SKM-1 treated with dmso at 0.1 percent for 144 hours (cell line): ENCODE measurements at regions not wholly inside any gene's neighbourhood (a gene's known extent, or its start where the extent isn't known, plus 50 kb on each side); places are given as distances from the start of the nearest gene placed in this dataset.
"Not testable (repeated sequence)": the region's sequence is repeated elsewhere in the genome, so short reads cannot be mapped to it uniquely, and the experiment has no call there.

ENCODE experiments used
- DNase-seq: peaks from one replicate; lab custom pipeline; 2025; ENCODE audit not compliant: unreplicated experiment; lab: John Stamatoyannopoulos, UW

DNA sequence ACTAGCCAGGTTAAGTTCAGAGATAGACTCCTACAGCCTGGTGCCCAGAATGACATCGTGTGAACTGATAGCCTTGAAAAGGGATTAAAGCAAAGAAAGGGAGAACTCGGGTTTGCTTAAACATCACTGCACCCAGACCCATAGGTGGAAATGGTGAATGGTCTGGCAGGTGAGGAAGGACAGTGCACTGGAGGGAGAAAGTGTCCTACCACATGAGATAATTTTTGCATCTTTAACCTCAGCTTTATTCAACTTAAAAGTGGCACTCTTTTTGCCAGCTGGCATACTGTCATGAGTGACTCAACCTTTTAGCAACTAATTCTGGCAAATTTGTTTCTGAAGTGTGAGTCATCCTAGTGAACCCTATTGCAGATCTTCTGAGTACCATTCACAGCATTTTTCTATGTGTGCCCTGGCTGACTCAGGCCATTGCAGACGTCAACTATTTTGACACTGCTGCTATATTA is 53.0 kb upstream of the DAPP1 start:
- DNase-seq = no peak

DNA sequence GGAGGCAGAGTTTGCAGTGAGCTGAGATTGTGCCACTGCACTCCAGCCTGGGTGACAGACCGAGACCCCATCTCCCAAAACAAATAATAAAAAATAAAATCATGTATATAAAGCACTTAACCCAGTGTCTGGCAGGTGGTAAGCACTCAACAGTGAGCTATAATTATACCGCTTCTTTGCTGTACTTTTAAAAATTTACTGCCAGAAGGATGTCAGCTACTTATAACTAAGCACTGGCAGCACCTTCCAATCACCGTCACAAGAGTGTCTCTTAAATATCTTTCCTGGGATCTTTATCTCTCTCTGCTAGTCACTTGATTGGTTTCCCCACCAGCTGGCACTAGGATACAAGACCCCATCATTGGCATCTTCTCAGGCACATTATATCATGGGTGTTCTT is 53.9 kb upstream of the DAPP1 start:
- no peak for DNase-seq

DNA sequence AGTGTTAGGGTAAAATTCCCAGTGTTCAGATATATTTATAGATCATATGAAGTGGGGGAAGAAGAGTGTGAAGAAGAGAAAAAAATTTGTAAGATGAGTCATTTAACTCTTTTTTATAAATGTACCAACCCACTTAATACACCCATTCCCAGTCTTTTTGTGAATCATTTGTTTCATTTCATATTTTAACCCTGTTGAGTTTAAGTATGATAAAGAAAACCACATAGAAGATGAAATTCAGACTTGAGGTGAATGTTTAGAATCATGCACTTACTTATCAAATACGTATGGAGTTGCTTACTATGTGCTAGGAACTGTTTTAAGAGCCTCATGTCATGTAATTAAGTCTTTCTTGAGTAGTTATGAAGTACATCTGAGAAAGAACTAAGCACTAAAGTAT is 56.6 kb upstream of the DAPP1 start:
- no peak for DNase-seq

DNA sequence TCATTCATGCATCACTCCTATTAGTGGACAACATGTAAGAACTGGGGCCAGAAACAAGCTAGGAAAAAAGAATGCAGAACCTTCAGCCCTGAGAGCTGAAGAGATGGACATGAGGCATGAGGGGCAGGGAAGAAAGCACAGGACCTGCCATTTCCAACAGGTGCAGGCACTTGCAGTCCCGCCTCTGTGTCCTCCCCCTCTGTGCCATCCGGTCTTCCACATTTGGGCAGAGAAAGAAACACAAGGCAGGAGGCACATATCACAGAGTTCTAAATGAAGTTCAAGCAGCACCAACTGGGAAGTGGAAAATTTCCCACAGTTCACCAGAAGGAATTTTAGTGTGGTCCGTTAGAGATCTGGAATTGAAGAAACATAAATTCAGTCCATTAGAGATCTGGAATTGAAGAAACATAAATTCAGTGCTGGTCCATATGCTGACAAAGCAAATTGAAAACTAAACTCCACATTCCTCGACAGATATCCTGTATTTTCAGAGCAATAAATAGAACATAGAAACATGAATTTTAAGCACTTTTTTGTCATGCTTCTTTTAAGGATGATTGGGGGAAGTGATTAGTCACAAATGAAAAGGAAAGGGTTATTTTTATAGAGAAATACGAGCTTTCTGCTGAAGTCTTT is 57.2 kb upstream of the DAPP1 start:
- DNase-seq = no peak

DNA sequence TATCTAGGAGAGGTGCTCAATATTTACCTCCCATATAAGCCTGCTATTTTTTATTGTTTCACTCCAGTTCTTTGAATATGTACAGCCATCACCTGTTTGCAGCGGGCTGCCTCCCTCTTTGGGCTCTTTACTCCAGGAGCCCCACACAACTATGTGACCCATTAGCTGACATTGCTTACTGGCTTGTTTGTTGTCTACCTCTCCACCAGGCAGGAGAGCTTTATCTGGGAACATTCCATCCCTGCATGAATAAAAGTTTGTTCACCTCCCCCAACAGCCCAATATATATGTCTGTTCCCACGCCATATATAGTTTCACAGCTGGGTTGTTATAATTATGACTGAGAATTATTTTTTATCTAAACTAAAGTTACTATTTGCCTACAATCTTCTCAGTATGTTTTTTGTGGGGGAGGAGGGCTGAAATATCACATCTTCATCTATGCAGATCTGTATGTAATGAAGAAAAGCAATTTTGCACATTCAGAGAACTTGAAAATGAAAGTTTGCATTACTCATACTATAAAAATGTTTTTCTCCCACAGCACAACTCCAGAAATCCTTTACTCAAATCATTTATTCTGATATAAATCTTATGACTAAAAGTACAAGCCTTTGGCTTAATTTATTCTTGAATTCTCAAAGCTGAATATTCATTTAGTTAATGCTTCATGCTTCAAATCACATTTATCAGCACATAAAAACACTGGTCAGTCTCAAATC is 61.2 kb upstream of the DAPP1 start:
- no peak for DNase-seq

DNA sequence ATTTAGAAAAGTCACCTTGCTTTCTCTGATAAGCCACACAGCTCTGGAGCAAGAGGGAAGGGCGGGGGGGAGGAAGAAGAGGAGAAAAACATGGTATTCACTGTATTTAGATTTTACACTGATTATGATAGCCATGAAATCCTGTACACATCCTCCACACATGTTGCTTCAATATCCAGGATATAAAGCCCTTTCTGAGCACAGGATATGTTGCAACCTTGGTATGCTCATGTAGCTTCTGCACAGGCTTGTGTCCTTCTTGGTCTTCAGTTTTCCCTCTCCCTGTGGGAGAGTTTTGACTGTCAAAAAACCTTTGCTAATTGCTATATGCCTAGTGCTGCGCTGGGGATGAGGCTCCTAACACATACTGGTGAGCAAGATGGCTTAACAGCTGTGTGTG is 61.9 kb upstream of the DAPP1 start:
- peak; percentile 11 for DNase-seq

DNA sequence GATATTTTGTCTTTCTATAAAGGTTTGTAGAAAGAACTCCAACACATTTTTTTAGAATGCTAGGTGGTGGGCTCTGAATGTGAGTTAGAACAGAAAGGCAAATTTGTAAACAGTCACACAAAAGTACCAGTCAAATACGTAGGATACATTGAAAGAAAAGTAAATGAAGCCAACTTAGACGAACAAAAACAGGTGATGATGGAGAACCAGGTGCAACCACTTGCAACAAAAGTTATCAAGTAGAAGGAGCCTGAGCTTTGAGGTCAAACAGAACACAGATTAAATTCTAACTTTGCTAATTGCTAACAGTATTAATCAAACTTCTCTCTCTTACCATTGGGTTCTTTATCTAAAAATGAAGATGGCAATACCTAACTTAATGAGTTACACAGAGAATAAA is 62.7 kb upstream of the DAPP1 start:
- no peak for DNase-seq

DNA sequence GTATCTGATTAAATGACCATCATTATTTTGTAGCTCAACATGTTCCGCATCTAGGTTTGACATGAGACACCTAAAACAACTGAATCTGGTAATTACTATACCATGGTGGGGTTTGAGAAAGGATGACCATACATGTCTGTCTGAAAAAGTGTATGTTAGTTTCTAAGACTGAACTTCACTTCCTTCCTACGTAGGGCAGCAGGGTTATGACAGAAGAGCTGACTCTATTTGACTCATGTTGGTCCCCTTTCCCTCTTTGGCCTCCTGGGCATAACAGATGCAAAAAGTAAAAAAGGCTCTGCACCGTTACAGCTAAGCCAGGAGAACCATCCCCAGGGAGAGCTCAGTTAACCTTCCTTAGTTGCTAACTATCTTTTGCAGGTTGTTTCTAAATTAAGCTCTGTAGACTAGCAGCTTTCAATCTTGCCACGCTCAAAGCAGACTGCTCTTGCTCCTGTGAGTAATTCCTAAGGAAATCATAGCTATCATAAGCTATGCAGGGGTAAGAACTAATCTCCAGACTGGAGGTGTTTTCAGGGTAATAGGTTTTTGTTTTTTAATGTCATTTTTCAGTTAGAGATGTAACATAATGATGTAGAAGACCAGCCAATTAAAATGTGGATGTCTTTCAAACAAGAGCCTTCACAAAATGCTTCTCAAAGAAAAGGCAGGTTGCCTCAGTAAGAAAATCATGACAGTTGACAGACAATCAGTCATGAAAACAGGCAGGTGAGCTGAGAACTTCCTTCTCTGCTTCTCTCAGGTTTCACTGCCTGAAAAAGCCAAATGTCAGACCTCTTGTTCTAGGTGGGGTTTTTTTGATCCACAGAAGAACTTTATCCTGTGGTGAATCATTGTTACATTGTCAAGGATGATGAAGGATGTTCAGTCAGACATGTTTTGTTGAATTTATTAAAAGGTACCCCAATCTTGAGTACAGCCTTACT is 66.9 kb upstream of the DAPP1 start:
- no peak for DNase-seq

DNA sequence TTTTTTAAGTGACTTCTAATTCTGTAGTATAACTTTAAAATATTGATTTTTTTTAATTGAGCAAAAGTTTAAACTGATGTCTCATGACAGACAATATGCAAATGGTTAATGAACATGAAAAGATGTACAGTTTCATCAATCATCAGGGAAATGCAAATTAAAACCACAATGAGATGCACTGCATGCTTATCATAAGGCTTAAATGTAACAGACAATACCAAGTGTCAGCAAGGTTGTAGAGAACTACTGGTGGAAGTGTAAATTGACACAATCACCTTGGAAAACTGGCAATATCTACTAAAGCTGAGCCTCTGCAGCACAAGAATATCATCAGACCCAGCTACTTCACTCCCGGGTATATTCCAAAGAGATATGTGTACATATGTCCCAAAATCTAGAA is 70.2 kb upstream of the DAPP1 start:
- no peak for DNase-seq

DNA sequence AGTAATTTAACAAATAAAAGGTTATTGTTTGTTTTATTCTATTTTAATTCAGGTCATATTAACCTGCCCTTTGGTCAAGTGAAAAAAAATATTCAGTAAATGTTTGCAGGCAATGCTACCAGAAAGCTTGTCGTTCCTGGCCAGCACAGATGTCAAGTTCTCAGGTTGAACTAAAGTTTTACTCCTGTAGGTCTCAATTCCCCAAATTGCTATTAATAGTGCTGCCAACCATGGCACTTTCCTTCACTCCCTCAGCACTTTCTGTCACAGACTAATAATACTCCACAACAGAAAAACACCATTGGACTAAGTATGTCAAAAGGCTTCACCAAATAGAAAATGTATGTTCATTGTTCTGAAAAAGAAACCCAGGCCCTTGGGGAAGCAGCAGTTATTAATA is 79.2 kb upstream of the C4orf54 start:
- DNase-seq = no peak

DNA sequence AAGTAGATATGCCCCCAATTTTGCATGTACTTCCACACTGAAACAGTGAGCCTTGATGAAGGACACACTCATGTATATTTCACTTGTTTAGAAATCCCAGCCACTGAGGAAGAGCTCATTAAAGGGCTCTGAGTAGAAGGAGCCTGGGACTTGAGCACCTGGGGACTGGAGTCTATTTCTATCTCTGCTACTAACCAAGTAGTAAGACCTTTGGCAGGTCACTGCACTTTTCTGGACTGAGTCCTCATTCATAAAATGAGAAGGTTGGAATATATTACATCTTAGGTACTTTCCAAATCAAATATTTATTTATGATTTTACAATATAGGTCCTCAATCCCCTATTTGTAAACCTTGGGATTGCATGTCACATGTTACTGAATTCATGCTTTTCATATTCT is 78.2 kb upstream of the C4orf54 start:
- DNase-seq = no peak

DNA sequence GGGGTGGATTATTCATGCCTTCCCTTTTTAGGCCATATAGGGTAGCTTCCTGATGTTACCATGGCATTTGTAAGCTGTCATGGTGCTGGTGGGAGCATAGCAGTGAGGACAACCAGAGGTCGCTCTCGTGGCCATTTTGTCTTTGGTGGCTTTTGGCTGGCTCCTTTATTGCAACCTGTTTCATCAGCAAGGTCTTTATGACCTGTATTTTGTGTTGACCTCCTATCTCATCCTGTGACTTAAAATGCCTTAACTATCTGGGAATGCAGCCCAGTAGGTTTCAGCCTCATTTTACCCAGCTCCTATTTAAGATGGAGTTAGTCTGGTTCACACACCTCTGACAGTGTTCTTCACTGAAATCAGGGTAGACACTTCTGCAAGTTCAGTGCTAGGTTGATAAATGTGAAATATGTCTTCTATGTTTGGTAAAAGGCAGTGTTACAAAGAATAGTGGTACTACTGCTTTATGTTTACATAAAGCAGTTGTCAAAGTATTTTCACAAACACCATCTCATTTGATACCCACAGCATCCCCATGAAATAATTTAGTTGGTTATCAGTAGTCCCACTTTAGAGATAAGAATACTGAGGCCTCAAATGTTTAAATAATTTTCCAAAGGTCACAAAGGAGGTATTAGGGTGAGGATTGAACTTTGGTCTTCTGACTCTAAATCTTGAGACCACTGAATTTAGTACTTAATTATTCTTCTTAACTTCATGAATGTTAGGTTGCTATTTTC is 77.1 kb upstream of the C4orf54 start:
- no peak for DNase-seq

DNA sequence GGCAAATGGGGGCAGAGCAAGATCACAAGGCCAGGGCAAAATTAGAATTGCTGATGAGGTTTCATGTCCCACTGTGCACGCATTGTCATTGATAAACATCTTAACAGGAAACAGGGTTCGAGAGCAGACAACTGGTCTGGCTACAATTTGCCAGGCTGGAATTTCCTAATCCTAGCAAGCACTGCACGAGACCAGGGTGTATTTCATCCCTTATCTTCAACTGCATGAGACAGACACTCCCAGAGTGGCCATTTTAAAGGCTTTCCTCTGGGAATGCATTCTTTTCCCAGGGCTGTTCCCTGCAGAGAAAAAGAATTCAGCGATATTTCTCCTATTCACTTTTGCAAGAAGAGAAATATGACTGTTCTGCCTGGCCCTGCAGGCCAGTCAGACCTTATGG is 75.8 kb upstream of the C4orf54 start:
- not testable (repeated sequence) for DNase-seq

DNA sequence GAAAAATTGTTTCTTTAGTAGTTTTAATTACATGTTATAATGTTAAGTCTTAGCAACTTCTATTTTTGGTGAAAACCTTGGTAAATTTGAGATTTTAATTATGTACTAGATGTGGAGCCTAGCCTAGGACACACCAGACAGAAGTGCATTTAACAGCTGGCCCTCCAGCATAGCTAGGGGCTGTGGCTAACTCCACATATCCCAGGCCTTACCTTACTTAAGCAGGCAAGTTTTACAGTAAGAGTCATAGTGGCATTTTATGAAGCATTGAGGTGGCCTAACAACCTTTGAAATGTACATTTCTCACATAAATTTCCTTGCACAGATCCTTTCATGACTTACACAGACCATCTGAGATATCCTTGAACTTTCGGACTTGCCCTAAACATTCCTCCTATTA is 71.6 kb upstream of the C4orf54 start:
- no peak for DNase-seq

DNA sequence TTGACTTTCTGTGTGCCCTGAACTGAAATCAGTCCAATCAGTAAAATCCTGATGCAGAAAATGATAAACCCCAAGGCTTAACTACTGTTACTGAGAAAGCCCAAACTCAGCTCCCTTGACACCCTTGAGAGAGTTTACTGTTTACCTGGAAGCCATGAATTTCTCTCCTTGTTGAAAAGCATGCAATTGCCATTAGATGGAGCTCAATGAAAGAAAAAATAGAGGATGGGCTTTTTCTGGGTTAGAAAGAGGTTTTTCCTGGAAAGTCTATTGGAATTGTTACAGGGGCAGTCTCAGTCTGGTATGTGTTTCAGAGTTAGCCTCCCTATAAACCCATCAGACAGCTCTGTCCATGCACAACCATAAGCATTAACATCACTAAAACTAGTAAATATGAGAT is 66.4 kb upstream of the C4orf54 start:
- DNase-seq = no peak

DNA sequence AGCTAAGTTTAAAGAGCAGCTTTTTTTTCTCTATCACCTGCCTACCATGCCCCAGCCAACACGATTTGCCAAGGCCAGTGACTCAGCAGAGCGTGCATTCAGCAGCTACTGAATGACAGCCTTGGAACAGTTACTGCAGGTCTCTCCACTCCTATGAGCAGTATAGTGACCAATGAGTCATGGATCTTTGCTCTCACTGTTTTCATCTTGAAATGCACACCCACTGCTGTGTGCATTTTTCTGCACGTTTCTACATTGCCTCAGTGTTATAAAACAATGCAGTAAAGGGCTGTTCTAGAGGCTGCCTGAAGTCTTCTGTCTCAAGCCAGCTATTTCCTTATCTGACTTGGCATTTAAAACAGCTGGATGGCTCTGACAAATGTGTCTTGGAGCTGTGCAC is 66.0 kb upstream of the C4orf54 start:
- no peak for DNase-seq

DNA sequence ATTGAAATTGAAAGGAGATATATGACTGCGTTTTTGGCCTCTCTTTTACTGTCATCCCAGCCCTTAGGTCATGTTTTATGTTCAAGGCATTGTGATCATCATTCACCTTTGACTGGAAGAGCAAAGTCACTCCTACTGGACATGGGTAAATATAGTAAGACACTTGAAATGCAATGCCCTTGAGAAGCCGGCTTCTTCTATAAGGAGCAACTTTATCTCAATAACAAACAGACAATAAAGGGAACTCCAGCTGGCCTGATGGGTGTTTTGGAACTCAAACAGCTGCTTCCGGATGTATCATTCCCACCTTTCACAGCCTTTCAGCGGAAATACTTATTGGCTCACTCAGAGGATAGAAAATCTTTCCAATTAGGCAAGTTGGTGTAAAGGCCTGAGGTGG is 65.1 kb upstream of the C4orf54 start:
- DNase-seq = no peak

DNA sequence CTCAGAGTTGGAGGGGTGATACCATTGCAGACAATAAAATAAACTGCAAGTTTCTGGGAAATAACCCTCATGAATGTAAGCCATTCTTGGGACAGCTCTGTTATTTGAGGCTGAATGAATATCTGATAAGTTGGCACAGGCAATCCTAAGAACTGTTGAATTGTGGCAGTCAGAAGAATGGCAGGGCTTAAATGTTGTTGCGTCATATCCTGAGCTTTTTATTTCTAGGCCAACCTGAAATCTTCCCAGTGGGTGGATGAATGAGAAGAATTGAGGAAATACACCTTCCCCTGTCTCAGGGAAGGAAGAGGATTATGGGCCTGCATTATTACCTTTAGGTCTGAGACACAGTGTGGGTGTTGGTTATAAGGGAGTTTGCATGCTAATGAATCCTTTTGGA is 64.4 kb upstream of the C4orf54 start:
- DNase-seq = peak; percentile 14

DNA sequence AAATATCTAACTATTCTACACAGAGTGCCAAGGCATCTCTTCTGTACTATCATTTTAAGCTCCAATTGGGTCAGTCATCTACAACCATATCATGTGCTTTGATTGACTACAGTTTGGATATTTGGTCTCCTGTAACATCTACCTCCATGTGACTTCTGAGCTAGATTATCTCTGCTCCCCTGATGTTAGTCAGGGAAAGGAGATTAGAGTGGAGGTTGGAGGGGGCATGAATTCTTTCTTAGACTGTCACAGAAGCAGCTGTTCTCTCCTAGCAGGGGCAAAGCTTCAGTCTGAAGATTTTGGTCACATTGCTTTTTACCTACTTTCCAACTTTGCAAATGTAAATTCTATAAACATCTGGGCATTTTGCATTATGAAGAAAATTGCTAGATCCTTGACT is 62.6 kb upstream of the C4orf54 start:
- no peak for DNase-seq

DNA sequence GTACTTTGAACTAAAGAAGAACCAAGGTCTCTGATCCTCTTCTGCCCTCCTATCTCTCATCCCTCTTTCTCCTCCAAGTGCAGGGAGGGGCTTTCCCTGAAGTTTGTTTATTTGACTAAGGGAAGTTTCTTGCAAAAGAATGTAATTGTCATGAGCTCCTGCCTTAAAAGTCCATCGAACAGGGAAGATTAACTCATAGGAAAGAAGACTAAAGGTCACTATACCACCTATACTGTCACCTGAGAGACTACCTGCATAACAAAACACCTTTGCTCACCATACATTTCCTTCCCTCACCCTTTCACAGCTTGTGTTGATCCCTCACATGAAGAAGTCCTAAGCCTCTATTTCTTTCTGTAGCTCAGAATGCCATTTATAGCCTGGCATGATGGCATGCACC is 59.4 kb upstream of the C4orf54 start:
- no peak for DNase-seq

DNA sequence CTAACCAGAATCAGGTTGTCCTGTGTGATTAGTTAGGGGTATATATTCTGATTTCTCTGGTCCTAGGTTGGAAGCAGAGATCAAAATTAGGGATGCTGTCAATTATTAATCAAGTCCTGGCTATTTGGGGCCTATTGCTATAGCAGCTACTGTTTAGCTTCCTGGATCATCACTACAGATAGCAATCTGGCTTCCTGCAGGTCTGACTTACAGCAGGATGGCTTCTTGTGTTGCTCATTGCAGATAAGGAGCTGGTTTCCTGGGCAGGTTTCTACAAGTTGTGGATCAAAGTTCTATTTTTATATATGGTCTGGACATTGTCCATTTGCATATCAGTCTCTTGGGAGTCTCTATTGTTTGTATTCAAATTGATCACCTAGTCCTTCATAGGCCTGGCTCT is 57.7 kb upstream of the C4orf54 start:
- DNase-seq = no peak
